ENCODE measurements at regions not wholly inside any gene's neighbourhood (a gene's known extent, or its start where the extent isn't known, plus 50 kb on each side); places are given as distances from the start of the nearest gene placed in this dataset.
"Not testable (repeated sequence)": the region's sequence is repeated elsewhere in the genome, so short reads cannot be mapped to it uniquely, and the experiment has no call there.

- ATAC-seq: no peak
- intact Hi-C loops (cut with DNase I; ENCODE audit: low total_unique reads) (no loop called here), in situ Hi-C loops (cut with MboI; ENCODE audit: low sequenced_read_pairs in 4 of 4) (no loop called here)
- no peaks in the 10 kb centered on the region for H3K36me3 ChIP-seq
- no peak for DNase-seq
- H3K27ac ChIP-seq: no peak overlapping the region
- H3K4me1 ChIP-seq: no peaks in the 10 kb centered on the region
- no peaks in the 10 kb centered on the region for H3K9me3 ChIP-seq
- H3K4me3 ChIP-seq: no peak overlapping the region
- TF ChIP-seq, protein P1, sequence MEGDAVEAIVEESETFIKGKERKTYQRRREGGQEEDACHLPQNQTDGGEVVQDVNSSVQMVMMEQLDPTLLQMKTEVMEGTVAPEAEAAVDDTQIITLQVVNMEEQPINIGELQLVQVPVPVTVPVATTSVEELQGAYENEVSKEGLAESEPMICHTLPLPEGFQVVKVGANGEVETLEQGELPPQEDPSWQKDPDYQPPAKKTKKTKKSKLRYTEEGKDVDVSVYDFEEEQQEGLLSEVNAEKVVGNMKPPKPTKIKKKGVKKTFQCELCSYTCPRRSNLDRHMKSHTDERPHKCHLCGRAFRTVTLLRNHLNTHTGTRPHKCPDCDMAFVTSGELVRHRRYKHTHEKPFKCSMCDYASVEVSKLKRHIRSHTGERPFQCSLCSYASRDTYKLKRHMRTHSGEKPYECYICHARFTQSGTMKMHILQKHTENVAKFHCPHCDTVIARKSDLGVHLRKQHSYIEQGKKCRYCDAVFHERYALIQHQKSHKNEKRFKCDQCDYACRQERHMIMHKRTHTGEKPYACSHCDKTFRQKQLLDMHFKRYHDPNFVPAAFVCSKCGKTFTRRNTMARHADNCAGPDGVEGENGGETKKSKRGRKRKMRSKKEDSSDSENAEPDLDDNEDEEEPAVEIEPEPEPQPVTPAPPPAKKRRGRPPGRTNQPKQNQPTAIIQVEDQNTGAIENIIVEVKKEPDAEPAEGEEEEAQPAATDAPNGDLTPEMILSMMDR (IDR thresholded peaks at IDR 0.05 in 4 of 5, conservative IDR thresholded peaks at IDR 0.05 in 1 of 5): no peak
- no peak for TF ChIP-seq POLR2A (IDR thresholded peaks at IDR 0.05)
- H3K27me3 ChIP-seq: no peaks in the 10 kb centered on the region
These were observed 304.5 kb downstream of the CBLL2 start for GRCh38 chrX:22577181-22577580.

GRCh38 chrX:22585831-22586230 lies 313.1 kb downstream of the CBLL2 start:
- Histone ChIP-seq H3K27me3 (no peaks in the 10 kb centered on the region), H3K36me3 (no peaks in the 10 kb centered on the region), H3K9me3 (no peaks in the 10 kb centered on the region), H3K27ac (no peak overlapping the region), H3K4me3 (no peak overlapping the region), H3K4me1 (no peaks in the 10 kb centered on the region)
- no peak for ATAC-seq
- intact Hi-C loops (cut with DNase I; ENCODE audit: low total_unique reads) (no loop called here), in situ Hi-C loops (cut with MboI; ENCODE audit: low sequenced_read_pairs in 4 of 4) (no loop called here)
- TF ChIP-seq POLR2A (IDR thresholded peaks at IDR 0.05): no peak
- TF ChIP-seq, protein P1 (IDR thresholded peaks at IDR 0.05 in 4 of 5, conservative IDR thresholded peaks at IDR 0.05 in 1 of 5): no peak
- no peak for DNase-seq

- TF ChIP-seq POLR2A (IDR thresholded peaks at IDR 0.05): no peak
- TF ChIP-seq, protein P1 (IDR thresholded peaks at IDR 0.05 in 4 of 5, conservative IDR thresholded peaks at IDR 0.05 in 1 of 5): no peak
- ATAC-seq (no peak), DNase-seq (no peak)
- no peaks in the 10 kb centered on the region for H3K27me3 ChIP-seq
- in situ Hi-C loops (cut with MboI; ENCODE audit: low sequenced_read_pairs in 4 of 4): no loop called here
- H3K4me3 ChIP-seq: no peak overlapping the region
- H3K36me3 ChIP-seq: no peaks in the 10 kb centered on the region
- intact Hi-C loops (cut with DNase I; ENCODE audit: low total_unique reads): no loop called here
- H3K4me1 ChIP-seq: no peaks in the 10 kb centered on the region
- H3K27ac ChIP-seq: no peak overlapping the region
- no peaks in the 10 kb centered on the region for H3K9me3 ChIP-seq
These were observed 317.1 kb downstream of the CBLL2 start for GRCh38 chrX:22589845-22590244.

DNA sequence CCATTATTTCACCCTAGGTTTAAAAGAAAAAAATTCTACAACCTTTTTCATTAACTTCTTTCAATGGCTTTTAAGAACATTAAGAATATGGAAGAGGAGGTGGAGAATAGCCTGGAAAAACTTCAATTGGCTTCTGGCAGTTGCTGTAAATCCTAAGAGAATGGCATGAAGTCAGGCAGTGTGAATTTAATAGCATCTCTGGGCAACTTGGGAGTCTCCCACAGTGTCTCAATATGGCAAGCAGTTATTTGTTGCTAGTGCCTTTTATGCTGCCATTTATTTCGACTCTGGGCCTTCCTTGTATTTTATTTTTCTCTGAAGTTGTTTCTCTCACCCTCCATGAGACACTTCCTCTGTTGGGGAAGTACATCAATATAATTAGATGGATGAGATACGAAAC lies 322.1 kb downstream of the CBLL2 start:
- H3K27me3 ChIP-seq: no peaks in the 10 kb centered on the region
- no peak for ATAC-seq
- H3K9me3 ChIP-seq: no peaks in the 10 kb centered on the region
- H3K4me3 ChIP-seq: no peak overlapping the region
- intact Hi-C loops (cut with DNase I; ENCODE audit: low total_unique reads) (no loop called here), in situ Hi-C loops (cut with MboI; ENCODE audit: low sequenced_read_pairs in 4 of 4) (no loop called here)
- no peaks in the 10 kb centered on the region for H3K4me1 ChIP-seq
- DNase-seq: no peak
- TF ChIP-seq, protein P1 (IDR thresholded peaks at IDR 0.05 in 4 of 5, conservative IDR thresholded peaks at IDR 0.05 in 1 of 5): no peak
- no peak for TF ChIP-seq POLR2A (IDR thresholded peaks at IDR 0.05)
- no peak overlapping the region for H3K27ac ChIP-seq
- no peaks in the 10 kb centered on the region for H3K36me3 ChIP-seq

- DNase-seq: no peak
- in situ Hi-C loops (cut with MboI; ENCODE audit: low sequenced_read_pairs in 4 of 4): no loop called here
- no peak for ATAC-seq
- no peak overlapping the region for H3K4me3 ChIP-seq
- TF ChIP-seq POLR2A (IDR thresholded peaks at IDR 0.05): no peak
- TF ChIP-seq, protein P1 (IDR thresholded peaks at IDR 0.05 in 4 of 5, conservative IDR thresholded peaks at IDR 0.05 in 1 of 5): no peak
- no peaks in the 10 kb centered on the region for H3K4me1 ChIP-seq
- intact Hi-C loops (cut with DNase I; ENCODE audit: low total_unique reads): no loop called here
- H3K27ac ChIP-seq: no peak overlapping the region
- H3K9me3 ChIP-seq: no peaks in the 10 kb centered on the region
- H3K36me3 ChIP-seq: no peaks in the 10 kb centered on the region
- H3K27me3 ChIP-seq: no peaks in the 10 kb centered on the region
These were observed 330.3 kb downstream of the CBLL2 start for GRCh38 chrX:22603060-22603459.

GRCh38 chrX:22609452-22609851 lies 336.7 kb downstream of the CBLL2 start:
- H3K27me3 ChIP-seq; ATAC-seq; H3K9me3 ChIP-seq; in situ Hi-C loops (cut with MboI; ENCODE audit: low sequenced_read_pairs in 4 of 4); intact Hi-C loops (cut with DNase I; ENCODE audit: low total_unique reads); H3K36me3 ChIP-seq; H3K27ac ChIP-seq; H3K4me3 ChIP-seq; H3K4me1 ChIP-seq; DNase-seq: not testable (repeated sequence)

Measured in gastrocnemius medialis (tissue), 4 donors.